ENCODE measurements at regions not wholly inside any gene's neighbourhood (a gene's known extent, or its start where the extent isn't known, plus 50 kb on each side); places are given as distances from the start of the nearest gene placed in this dataset.

DNA sequence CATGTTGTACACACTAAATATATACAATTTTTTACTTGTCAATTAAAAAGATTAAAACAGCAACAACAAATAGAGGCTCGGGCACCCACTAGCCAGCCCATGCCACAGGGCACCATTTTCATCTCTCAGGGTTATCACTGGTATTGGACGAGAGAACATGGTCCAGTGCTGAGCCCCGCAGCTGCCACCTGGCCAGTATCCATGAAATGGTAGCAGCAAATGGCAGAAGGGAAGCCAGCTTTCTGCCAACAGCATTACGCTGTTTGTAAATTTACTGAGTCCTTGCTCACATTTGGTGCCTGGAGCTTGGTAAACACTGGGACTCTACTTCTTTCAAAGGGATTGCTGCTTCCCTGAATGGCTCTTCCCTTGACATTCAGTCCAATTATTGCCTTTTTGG lies 87.9 kb upstream of the WASF3 start (continued):
- TF ChIP-seq, protein P1, sequence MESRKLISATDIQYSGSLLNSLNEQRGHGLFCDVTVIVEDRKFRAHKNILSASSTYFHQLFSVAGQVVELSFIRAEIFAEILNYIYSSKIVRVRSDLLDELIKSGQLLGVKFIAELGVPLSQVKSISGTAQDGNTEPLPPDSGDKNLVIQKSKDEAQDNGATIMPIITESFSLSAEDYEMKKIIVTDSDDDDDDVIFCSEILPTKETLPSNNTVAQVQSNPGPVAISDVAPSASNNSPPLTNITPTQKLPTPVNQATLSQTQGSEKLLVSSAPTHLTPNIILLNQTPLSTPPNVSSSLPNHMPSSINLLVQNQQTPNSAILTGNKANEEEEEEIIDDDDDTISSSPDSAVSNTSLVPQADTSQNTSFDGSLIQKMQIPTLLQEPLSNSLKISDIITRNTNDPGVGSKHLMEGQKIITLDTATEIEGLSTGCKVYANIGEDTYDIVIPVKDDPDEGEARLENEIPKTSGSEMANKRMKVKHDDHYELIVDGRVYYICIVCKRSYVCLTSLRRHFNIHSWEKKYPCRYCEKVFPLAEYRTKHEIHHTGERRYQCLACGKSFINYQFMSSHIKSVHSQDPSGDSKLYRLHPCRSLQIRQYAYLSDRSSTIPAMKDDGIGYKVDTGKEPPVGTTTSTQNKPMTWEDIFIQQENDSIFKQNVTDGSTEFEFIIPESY (IDR thresholded peaks at IDR 0.05; ENCODE audit: borderline replicate concordance, low read depth), result no peak
- TF ChIP-seq FOXJ3 (CRISPR knock-in tag; IDR thresholded peaks at IDR 0.05) (no peak), ELF1 (IDR thresholded peaks at IDR 0.05) (no peak), TCF12 (IDR thresholded peaks at IDR 0.05) (no peak)

DNA sequence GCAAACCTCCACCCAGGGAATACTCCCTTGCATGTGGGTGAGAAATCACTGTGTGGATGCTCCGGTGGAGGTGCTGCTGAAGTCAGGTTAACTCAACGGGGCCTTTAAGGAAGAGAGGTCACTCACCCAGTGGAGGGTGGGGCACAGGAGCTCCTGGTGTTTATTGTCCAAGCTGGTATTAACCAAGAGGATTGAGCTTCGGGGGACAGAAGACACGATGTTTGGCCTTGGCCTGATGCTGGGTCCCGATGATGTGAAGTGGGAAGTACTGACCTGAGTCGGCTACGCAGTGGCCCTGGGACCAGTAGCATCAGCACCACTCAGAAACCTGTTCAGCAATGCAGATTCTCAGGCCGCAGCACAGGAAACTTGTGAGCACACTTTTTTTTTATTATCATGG lies 85.7 kb upstream of the WASF3 start:
- Histone ChIP-seq H3K27ac (ENCODE audit: low read depth in 2 of 2, low read length in 1 of 2) (no peak overlapping the region), H3K4me3 (ENCODE audit: low read depth in 2 of 2, low read length in 1 of 2) (no peak overlapping the region), H3K27me3 (ENCODE audit: insufficient read depth) (no peaks in the 10 kb centered on the region), H3K4me1 (ENCODE audit: control insufficient read depth in 1 of 2, insufficient read depth in 2 of 2, low read depth in 1 of 2, low read length in 1 of 2) (no peaks in the 10 kb centered on the region), H3K4me2 (no peak overlapping the region), H3K9ac (no peak overlapping the region), H2AFZ (ENCODE audit: low read depth) (no peak overlapping the region), H4K20me1 (ENCODE audit: insufficient read depth) (no peaks in the 10 kb centered on the region), H3K79me2 (ENCODE audit: insufficient read depth) (no peaks in the 10 kb centered on the region), H3F3A (replicated peaks; ENCODE audit: insufficient read depth) (no peaks in the 10 kb centered on the region), H3K9me3 (no peaks in the 10 kb centered on the region), H3K9me2 (no peaks in the 10 kb centered on the region), H3K36me3 (replicated peaks in 1 of 2; ENCODE audit: control insufficient read depth in 1 of 2, insufficient read depth in 2 of 2, low read length in 1 of 2) (no peaks in the 10 kb centered on the region)
- POLR2A ChIA-PET, result no interaction called here
- DNase-seq, result no peak
- CTCF ChIA-PET, result interaction anchor here (0.8 to 3.2 kb wide), 3 partner anchors 11 to 287 kb away, joined by 3 to 12 read pairs (median 4); no protein-coding TSS in a partner anchor
- TF ChIP-seq NFIC (IDR thresholded peaks at IDR 0.05; ENCODE audit: borderline replicate concordance) (no peak), YY1 (IDR thresholded peaks at IDR 0.05; ENCODE audit: low read depth) (no peak), FOXM1 (IDR thresholded peaks at IDR 0.05; ENCODE audit: low read depth) (no peak), TEAD4 (IDR thresholded peaks at IDR 0.05; ENCODE audit: borderline replicate concordance, insufficient read depth) (no peak), ELF1 (IDR thresholded peaks at IDR 0.05) (no peak), RFX5 (IDR thresholded peaks at IDR 0.05; ENCODE audit: low read length) (no peak), RAD21 (IDR thresholded peaks at IDR 0.05; ENCODE audit: low read length) (no peak), SMC3 (IDR thresholded peaks at IDR 0.05; ENCODE audit: low read depth, low read length) (no peak), CHD2 (IDR thresholded peaks at IDR 0.05; ENCODE audit: low read length, partially characterized antibody) (no peak)
- TF ChIP-seq, protein P1 (IDR thresholded peaks at IDR 0.05; ENCODE audit: borderline replicate concordance, low read depth), result no peak
- TF ChIP-seq, protein P2, sequence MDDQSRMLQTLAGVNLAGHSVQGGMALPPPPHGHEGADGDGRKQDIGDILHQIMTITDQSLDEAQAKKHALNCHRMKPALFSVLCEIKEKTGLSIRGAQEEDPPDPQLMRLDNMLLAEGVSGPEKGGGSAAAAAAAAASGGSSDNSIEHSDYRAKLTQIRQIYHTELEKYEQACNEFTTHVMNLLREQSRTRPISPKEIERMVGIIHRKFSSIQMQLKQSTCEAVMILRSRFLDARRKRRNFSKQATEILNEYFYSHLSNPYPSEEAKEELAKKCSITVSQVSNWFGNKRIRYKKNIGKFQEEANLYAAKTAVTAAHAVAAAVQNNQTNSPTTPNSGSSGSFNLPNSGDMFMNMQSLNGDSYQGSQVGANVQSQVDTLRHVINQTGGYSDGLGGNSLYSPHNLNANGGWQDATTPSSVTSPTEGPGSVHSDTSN (IDR thresholded peaks at IDR 0.05), result no peak
- TF ChIP-seq, protein P3, sequence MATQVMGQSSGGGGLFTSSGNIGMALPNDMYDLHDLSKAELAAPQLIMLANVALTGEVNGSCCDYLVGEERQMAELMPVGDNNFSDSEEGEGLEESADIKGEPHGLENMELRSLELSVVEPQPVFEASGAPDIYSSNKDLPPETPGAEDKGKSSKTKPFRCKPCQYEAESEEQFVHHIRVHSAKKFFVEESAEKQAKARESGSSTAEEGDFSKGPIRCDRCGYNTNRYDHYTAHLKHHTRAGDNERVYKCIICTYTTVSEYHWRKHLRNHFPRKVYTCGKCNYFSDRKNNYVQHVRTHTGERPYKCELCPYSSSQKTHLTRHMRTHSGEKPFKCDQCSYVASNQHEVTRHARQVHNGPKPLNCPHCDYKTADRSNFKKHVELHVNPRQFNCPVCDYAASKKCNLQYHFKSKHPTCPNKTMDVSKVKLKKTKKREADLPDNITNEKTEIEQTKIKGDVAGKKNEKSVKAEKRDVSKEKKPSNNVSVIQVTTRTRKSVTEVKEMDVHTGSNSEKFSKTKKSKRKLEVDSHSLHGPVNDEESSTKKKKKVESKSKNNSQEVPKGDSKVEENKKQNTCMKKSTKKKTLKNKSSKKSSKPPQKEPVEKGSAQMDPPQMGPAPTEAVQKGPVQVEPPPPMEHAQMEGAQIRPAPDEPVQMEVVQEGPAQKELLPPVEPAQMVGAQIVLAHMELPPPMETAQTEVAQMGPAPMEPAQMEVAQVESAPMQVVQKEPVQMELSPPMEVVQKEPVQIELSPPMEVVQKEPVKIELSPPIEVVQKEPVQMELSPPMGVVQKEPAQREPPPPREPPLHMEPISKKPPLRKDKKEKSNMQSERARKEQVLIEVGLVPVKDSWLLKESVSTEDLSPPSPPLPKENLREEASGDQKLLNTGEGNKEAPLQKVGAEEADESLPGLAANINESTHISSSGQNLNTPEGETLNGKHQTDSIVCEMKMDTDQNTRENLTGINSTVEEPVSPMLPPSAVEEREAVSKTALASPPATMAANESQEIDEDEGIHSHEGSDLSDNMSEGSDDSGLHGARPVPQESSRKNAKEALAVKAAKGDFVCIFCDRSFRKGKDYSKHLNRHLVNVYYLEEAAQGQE (IDR thresholded peaks at IDR 0.05; ENCODE audit: low read depth, low read length), result no peak
- TF ChIP-seq, protein P4, sequence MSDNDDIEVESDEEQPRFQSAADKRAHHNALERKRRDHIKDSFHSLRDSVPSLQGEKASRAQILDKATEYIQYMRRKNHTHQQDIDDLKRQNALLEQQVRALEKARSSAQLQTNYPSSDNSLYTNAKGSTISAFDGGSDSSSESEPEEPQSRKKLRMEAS (IDR thresholded peaks at IDR 0.05; ENCODE audit: low read depth), result no peak
- WGBS (ENCODE audit: low lambda C conversion rate), result 73% methylated on average over 8 of the region's 8 CpGs

Data from SK-N-SH (cell line).